ENCODE measurements at regions not wholly inside any gene's neighbourhood (a gene's known extent, or its start where the extent isn't known, plus 50 kb on each side); places are given as distances from the start of the nearest gene placed in this dataset.
"Not testable (repeated sequence)": the region's sequence is repeated elsewhere in the genome, so short reads cannot be mapped to it uniquely, and the experiment has no call there.

DNA sequence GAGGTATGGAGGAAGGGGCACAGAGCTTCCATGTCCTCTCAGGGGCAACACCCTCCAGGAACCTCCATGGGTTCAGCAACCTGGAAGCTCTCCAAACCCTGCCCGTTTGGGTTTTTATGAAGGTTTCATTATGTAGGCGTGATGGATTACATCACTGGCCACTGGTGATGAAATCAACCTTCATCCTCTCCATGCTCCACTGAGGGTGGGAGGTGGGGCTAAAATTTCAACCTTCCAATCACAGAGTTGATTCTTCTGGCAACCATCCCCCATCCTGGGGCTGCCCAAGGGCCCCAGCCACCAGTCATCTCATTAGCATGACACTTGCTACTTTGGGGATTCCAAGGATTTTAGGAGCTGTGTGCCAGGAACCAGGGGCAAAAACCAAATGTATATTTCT, 90.1 kb downstream of the TEX36 start:
- Mint-ChIP-seq H3K4me3 (ENCODE audit: unreplicated experiment) (no peak overlapping the region), H3K36me3 (ENCODE audit: unreplicated experiment) (no peaks in the 10 kb centered on the region), H3K27ac (ENCODE audit: unreplicated experiment) (no peak overlapping the region), H3K4me1 (ENCODE audit: unreplicated experiment) (no peaks in the 10 kb centered on the region), H3K9me3 (ENCODE audit: unreplicated experiment) (peaks cover 13% of the 10 kb centered on the region), H3K27me3 (ENCODE audit: unreplicated experiment) (no peaks in the 10 kb centered on the region)
- TF ChIP-seq, protein P1, sequence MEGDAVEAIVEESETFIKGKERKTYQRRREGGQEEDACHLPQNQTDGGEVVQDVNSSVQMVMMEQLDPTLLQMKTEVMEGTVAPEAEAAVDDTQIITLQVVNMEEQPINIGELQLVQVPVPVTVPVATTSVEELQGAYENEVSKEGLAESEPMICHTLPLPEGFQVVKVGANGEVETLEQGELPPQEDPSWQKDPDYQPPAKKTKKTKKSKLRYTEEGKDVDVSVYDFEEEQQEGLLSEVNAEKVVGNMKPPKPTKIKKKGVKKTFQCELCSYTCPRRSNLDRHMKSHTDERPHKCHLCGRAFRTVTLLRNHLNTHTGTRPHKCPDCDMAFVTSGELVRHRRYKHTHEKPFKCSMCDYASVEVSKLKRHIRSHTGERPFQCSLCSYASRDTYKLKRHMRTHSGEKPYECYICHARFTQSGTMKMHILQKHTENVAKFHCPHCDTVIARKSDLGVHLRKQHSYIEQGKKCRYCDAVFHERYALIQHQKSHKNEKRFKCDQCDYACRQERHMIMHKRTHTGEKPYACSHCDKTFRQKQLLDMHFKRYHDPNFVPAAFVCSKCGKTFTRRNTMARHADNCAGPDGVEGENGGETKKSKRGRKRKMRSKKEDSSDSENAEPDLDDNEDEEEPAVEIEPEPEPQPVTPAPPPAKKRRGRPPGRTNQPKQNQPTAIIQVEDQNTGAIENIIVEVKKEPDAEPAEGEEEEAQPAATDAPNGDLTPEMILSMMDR (IDR thresholded peaks at IDR 0.05) = no peak
- DNase-seq (ENCODE audit: extremely low spot score, unreplicated experiment) = peak; percentile 49

- Mint-ChIP-seq H3K27me3 (ENCODE audit: unreplicated experiment) (no peaks in the 10 kb centered on the region), H3K4me1 (ENCODE audit: unreplicated experiment) (no peaks in the 10 kb centered on the region), H3K27ac (ENCODE audit: unreplicated experiment) (no peak overlapping the region), H3K4me3 (ENCODE audit: unreplicated experiment) (no peak overlapping the region), H3K9me3 (ENCODE audit: unreplicated experiment) (peaks cover 13% of the 10 kb centered on the region), H3K36me3 (ENCODE audit: unreplicated experiment) (no peaks in the 10 kb centered on the region)
- no peak for DNase-seq (ENCODE audit: extremely low spot score, unreplicated experiment)
- TF ChIP-seq, protein P1 (IDR thresholded peaks at IDR 0.05) = no peak
Observed at GRCh38 chr10:125591886-125592285, 91.1 kb downstream of the TEX36 start.

GRCh38 chr10:125588738-125589137, 94.2 kb downstream of the TEX36 start:
- H3K4me1 Mint-ChIP-seq (ENCODE audit: unreplicated experiment) = not testable (repeated sequence)

GRCh38 chr10:125584954-125585353, 98.0 kb downstream of the TEX36 start:
- Mint-ChIP-seq H3K27ac (ENCODE audit: unreplicated experiment) (no peak overlapping the region), H3K36me3 (ENCODE audit: unreplicated experiment) (no peaks in the 10 kb centered on the region), H3K4me1 (ENCODE audit: unreplicated experiment) (no peaks in the 10 kb centered on the region), H3K4me3 (ENCODE audit: unreplicated experiment) (no peak overlapping the region), H3K9me3 (ENCODE audit: unreplicated experiment) (no peaks in the 10 kb centered on the region), H3K27me3 (ENCODE audit: unreplicated experiment) (no peaks in the 10 kb centered on the region)
- TF ChIP-seq, protein P1 (IDR thresholded peaks at IDR 0.05) = no peak
- DNase-seq (ENCODE audit: extremely low spot score, unreplicated experiment) = no peak

More at GRCh38 chr10:125588738-125589137, 94.2 kb downstream of the TEX36 start:
- not testable (repeated sequence) for H3K9me3 Mint-ChIP-seq (ENCODE audit: unreplicated experiment); H3K4me3 Mint-ChIP-seq (ENCODE audit: unreplicated experiment); H3K27ac Mint-ChIP-seq (ENCODE audit: unreplicated experiment); H3K36me3 Mint-ChIP-seq (ENCODE audit: unreplicated experiment); H3K27me3 Mint-ChIP-seq (ENCODE audit: unreplicated experiment)
- DNase-seq (ENCODE audit: extremely low spot score, unreplicated experiment) = peak; percentile 64

DNA sequence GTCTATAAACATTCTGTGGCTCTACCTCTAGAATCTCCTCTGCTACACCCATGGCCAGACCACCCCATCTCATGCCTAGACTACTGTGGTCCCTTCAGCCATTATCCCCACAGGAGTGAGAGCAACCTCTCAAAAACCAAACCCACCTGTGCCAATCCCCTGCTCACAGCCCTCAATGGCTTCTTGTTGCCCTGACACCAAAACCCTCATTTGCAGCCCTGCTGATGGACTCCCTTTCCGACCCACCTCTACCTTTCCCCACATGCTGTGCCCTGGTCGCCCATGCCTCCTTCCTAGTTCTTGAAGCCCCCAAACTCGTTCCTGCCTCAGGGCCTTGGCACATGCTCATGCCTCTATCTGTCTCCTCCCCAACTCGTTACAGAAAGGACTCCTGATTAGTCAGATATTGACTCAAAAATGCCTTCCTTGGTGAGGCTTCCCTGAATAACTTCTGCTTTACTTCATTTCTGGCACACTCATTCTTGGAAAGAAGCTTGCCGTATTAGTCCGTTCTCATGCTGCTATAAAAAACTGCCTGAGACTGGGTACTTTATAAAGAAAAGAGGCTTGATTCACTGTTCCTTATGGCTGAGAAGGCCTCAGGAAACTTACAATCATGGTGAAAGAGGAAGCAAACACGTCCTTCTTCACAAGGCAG, 104.2 kb downstream of the TEX36 start:
- TF ChIP-seq, protein P1 (IDR thresholded peaks at IDR 0.05) = no peak
- no peaks in the 10 kb centered on the region for H3K36me3 Mint-ChIP-seq (ENCODE audit: unreplicated experiment)

More for the DNA sequence above, 104.2 kb downstream of the TEX36 start:
- Mint-ChIP-seq H3K27me3 (ENCODE audit: unreplicated experiment) (peaks cover 4% of the 10 kb centered on the region), H3K4me1 (ENCODE audit: unreplicated experiment) (no peaks in the 10 kb centered on the region), H3K9me3 (ENCODE audit: unreplicated experiment) (no peaks in the 10 kb centered on the region), H3K4me3 (ENCODE audit: unreplicated experiment) (no peak overlapping the region), H3K27ac (ENCODE audit: unreplicated experiment) (no peak overlapping the region)
- peak; percentile 71 for DNase-seq (ENCODE audit: extremely low spot score, unreplicated experiment)
